Activated T-cell treated with anti-CD3 and anti-CD28 coated beads, Interleukin-2, amount 50 U/mL, for 24 hours (primary cell): ENCODE measurements at regions not wholly inside any gene's neighbourhood (a gene's known extent, or its start where the extent isn't known, plus 50 kb on each side); places are given as distances from the start of the nearest gene placed in this dataset.
"Not testable (repeated sequence)": the region's sequence is repeated elsewhere in the genome, so short reads cannot be mapped to it uniquely, and the experiment has no call there.

Experiments used
- DNase-seq: peaks from one replicate; pipeline ENCODE4 v3.0.0-alpha.2; 2020
- H3K27ac Mint-ChIP-seq: 2 replicates; pipeline ENCODE4 v1.8.0; 2020; ENCODE audit warnings: mild to moderate bottlenecking, mixed read lengths
- H3K27me3 Mint-ChIP-seq: 2 replicates; pipeline ENCODE4 v1.8.0; 2020; ENCODE audit warnings: mixed read lengths
- H3K36me3 Mint-ChIP-seq: 2 replicates; pipeline ENCODE4 v1.8.0; 2020; ENCODE audit warnings: low read depth, mixed read lengths
- H3K4me1 Mint-ChIP-seq: 2 replicates; pipeline ENCODE4 v1.8.0; 2020; ENCODE audit warnings: low read depth, mixed read lengths
- H3K4me3 Mint-ChIP-seq: 2 replicates; pipeline ENCODE4 v1.8.0; 2020; ENCODE audit warnings: mild to moderate bottlenecking, moderate library complexity, mixed read lengths
- H3K9me3 Mint-ChIP-seq: 2 replicates; pipeline ENCODE4 v1.8.0; 2020; ENCODE audit warnings: mixed read lengths

GRCh38 chr4:66164869-66165268 is 494.6 kb upstream of the EPHA5 start:
- DNase-seq, result no peak
- H3K27me3 Mint-ChIP-seq, result no peaks in the 10 kb centered on the region
- H3K4me3 Mint-ChIP-seq, result no peak overlapping the region
- H3K36me3 Mint-ChIP-seq, result no peaks in the 10 kb centered on the region
- no peaks in the 10 kb centered on the region for H3K4me1 Mint-ChIP-seq
- peaks cover 8% of the 10 kb centered on the region for H3K9me3 Mint-ChIP-seq
- no peak overlapping the region for H3K27ac Mint-ChIP-seq

GRCh38 chr4:66160606-66161005 is 490.3 kb upstream of the EPHA5 start:
- no peak overlapping the region for H3K27ac Mint-ChIP-seq
- no peak overlapping the region for H3K4me3 Mint-ChIP-seq
- no peaks in the 10 kb centered on the region for H3K27me3 Mint-ChIP-seq
- H3K9me3 Mint-ChIP-seq, result peaks cover 7% of the 10 kb centered on the region
- H3K4me1 Mint-ChIP-seq, result no peaks in the 10 kb centered on the region
- no peak for DNase-seq
- H3K36me3 Mint-ChIP-seq, result no peaks in the 10 kb centered on the region

- Mint-ChIP-seq H3K4me1 (no peaks in the 10 kb centered on the region), H3K9me3 (peaks cover 4% of the 10 kb centered on the region), H3K27me3 (no peaks in the 10 kb centered on the region), H3K36me3 (no peaks in the 10 kb centered on the region), H3K27ac (no peak overlapping the region), H3K4me3 (no peak overlapping the region)
- no peak for DNase-seq
Measured at GRCh38 chr4:66157594-66157993, 487.3 kb upstream of the EPHA5 start.

GRCh38 chr4:66130042-66130441 is 459.8 kb upstream of the EPHA5 start:
- Mint-ChIP-seq H3K27me3 (no peaks in the 10 kb centered on the region), H3K9me3 (peaks cover 2% of the 10 kb centered on the region), H3K4me1 (no peaks in the 10 kb centered on the region), H3K27ac (no peak overlapping the region), H3K36me3 (no peaks in the 10 kb centered on the region), H3K4me3 (no peak overlapping the region)
- DNase-seq, result no peak

- Mint-ChIP-seq H3K36me3 (no peaks in the 10 kb centered on the region), H3K27ac (no peak overlapping the region), H3K27me3 (no peaks in the 10 kb centered on the region), H3K4me1 (no peaks in the 10 kb centered on the region), H3K9me3 (peaks cover 8% of the 10 kb centered on the region), H3K4me3 (no peak overlapping the region)
- no peak for DNase-seq
Measured at GRCh38 chr4:66123831-66124413, 453.6 kb upstream of the EPHA5 start.

- Mint-ChIP-seq H3K27me3 (no peaks in the 10 kb centered on the region), H3K27ac (no peak overlapping the region), H3K9me3 (peaks cover 8% of the 10 kb centered on the region), H3K4me3 (no peak overlapping the region), H3K4me1 (no peaks in the 10 kb centered on the region), H3K36me3 (no peaks in the 10 kb centered on the region)
- DNase-seq, result no peak
Measured at GRCh38 chr4:66123190-66123589, 452.9 kb upstream of the EPHA5 start.

GRCh38 chr4:66115231-66115630 is 444.9 kb upstream of the EPHA5 start:
- DNase-seq, H3K27me3 Mint-ChIP-seq, H3K4me3 Mint-ChIP-seq, H3K27ac Mint-ChIP-seq, H3K36me3 Mint-ChIP-seq, H3K4me1 Mint-ChIP-seq: not testable (repeated sequence)
- peaks cover 22% of the 10 kb centered on the region for H3K9me3 Mint-ChIP-seq

- H3K36me3 Mint-ChIP-seq, result no peaks in the 10 kb centered on the region
- no peaks in the 10 kb centered on the region for H3K27me3 Mint-ChIP-seq
- H3K4me1 Mint-ChIP-seq, result no peaks in the 10 kb centered on the region
- no peak overlapping the region for H3K27ac Mint-ChIP-seq
- H3K9me3 Mint-ChIP-seq, result peaks cover 10% of the 10 kb centered on the region
- DNase-seq, result no peak
- no peak overlapping the region for H3K4me3 Mint-ChIP-seq
Measured at GRCh38 chr4:66108898-66109297, 438.6 kb upstream of the EPHA5 start.

- no peak overlapping the region for H3K27ac Mint-ChIP-seq
- no peak for DNase-seq
- no peaks in the 10 kb centered on the region for H3K36me3 Mint-ChIP-seq
- H3K4me1 Mint-ChIP-seq, result no peaks in the 10 kb centered on the region
- H3K27me3 Mint-ChIP-seq, result no peaks in the 10 kb centered on the region
- no peak overlapping the region for H3K4me3 Mint-ChIP-seq
- H3K9me3 Mint-ChIP-seq, result peaks cover 19% of the 10 kb centered on the region
Measured at GRCh38 chr4:66097218-66097617, 426.9 kb upstream of the EPHA5 start.

GRCh38 chr4:66095065-66095464 is 424.8 kb upstream of the EPHA5 start:
- Mint-ChIP-seq H3K36me3 (no peaks in the 10 kb centered on the region), H3K27ac (no peak overlapping the region), H3K4me3 (no peak overlapping the region), H3K4me1 (no peaks in the 10 kb centered on the region), H3K9me3 (peaks cover 16% of the 10 kb centered on the region), H3K27me3 (no peaks in the 10 kb centered on the region)
- DNase-seq, result no peak

GRCh38 chr4:66094070-66094469 is 423.8 kb upstream of the EPHA5 start:
- Mint-ChIP-seq H3K9me3 (peaks cover 16% of the 10 kb centered on the region), H3K4me3 (no peak overlapping the region), H3K27ac (no peak overlapping the region), H3K4me1 (no peaks in the 10 kb centered on the region), H3K36me3 (no peaks in the 10 kb centered on the region), H3K27me3 (no peaks in the 10 kb centered on the region)
- no peak for DNase-seq

- Mint-ChIP-seq H3K27ac (no peak overlapping the region), H3K9me3 (peaks cover 17% of the 10 kb centered on the region), H3K4me3 (no peak overlapping the region), H3K4me1 (no peaks in the 10 kb centered on the region), H3K36me3 (no peaks in the 10 kb centered on the region), H3K27me3 (no peaks in the 10 kb centered on the region)
- no peak for DNase-seq
Measured at GRCh38 chr4:66091786-66092185, 421.5 kb upstream of the EPHA5 start.

- Mint-ChIP-seq H3K9me3 (peaks cover 21% of the 10 kb centered on the region), H3K36me3 (no peaks in the 10 kb centered on the region), H3K4me1 (no peaks in the 10 kb centered on the region), H3K27me3 (no peaks in the 10 kb centered on the region), H3K4me3 (no peak overlapping the region), H3K27ac (no peak overlapping the region)
- no peak for DNase-seq
Measured at GRCh38 chr4:66073961-66074360, 403.7 kb upstream of the EPHA5 start.

- no peaks in the 10 kb centered on the region for H3K27me3 Mint-ChIP-seq
- H3K4me3 Mint-ChIP-seq, result no peak overlapping the region
- DNase-seq, result no peak
- no peaks in the 10 kb centered on the region for H3K4me1 Mint-ChIP-seq
- H3K27ac Mint-ChIP-seq, result no peak overlapping the region
- H3K9me3 Mint-ChIP-seq, result peaks cover 20% of the 10 kb centered on the region
- H3K36me3 Mint-ChIP-seq, result no peaks in the 10 kb centered on the region
Measured at GRCh38 chr4:66071911-66072310, 401.6 kb upstream of the EPHA5 start.

GRCh38 chr4:66062921-66063320 is 392.6 kb upstream of the EPHA5 start:
- H3K4me1 Mint-ChIP-seq, result no peaks in the 10 kb centered on the region
- H3K4me3 Mint-ChIP-seq, result no peak overlapping the region
- DNase-seq, result no peak
- no peaks in the 10 kb centered on the region for H3K36me3 Mint-ChIP-seq
- no peak overlapping the region for H3K27ac Mint-ChIP-seq
- no peaks in the 10 kb centered on the region for H3K27me3 Mint-ChIP-seq
- peaks cover 15% of the 10 kb centered on the region for H3K9me3 Mint-ChIP-seq

GRCh38 chr4:66062044-66062443 is 391.8 kb upstream of the EPHA5 start:
- peaks cover 15% of the 10 kb centered on the region for H3K9me3 Mint-ChIP-seq
- no peak overlapping the region for H3K27ac Mint-ChIP-seq
- no peak overlapping the region for H3K4me3 Mint-ChIP-seq
- no peak for DNase-seq
- H3K36me3 Mint-ChIP-seq, result no peaks in the 10 kb centered on the region
- H3K4me1 Mint-ChIP-seq, result no peaks in the 10 kb centered on the region
- no peaks in the 10 kb centered on the region for H3K27me3 Mint-ChIP-seq
